Peyer's patch (tissue), 4 donors: ENCODE measurements at regions not wholly inside any gene's neighbourhood (a gene's known extent, or its start where the extent isn't known, plus 50 kb on each side); places are given as distances from the start of the nearest gene placed in this dataset.
"Not testable (repeated sequence)": the region's sequence is repeated elsewhere in the genome, so short reads cannot be mapped to it uniquely, and the experiment has no call there.

ENCODE experiments used
- DNase-seq, 3 donors: peaks; one replicate each; pipeline ENCODE4 v3.0.0-alpha.2; 2017 to 2019
- H3K27ac ChIP-seq, 4 donors: fragments of 200-600 bp; sonication (generic); one replicate each; pipeline ENCODE4 v1.5.1; 2016 to 2019
- H3K27me3 ChIP-seq, 2 donors: fragments of 200-600 bp; sonication (generic); one replicate each; pipeline ENCODE4 v1.5.1; 2019
- H3K36me3 ChIP-seq, 3 donors: fragments of 200-600 bp; sonication (generic); one replicate each; pipeline ENCODE4 v1.5.1; 2016 to 2019
- H3K4me1 ChIP-seq, 4 donors: fragments of 200-600 bp; sonication (generic); one replicate each; pipeline ENCODE4 v1.5.1; 2016 to 2019
- H3K4me3 ChIP-seq, 4 donors: fragments of 200-600 bp; sonication (generic); 1 replicate in 3 of 4; 2 replicates in 1 of 4; pipeline ENCODE4 v1.5.1; 2016 to 2019; ENCODE audit warnings: mild to moderate bottlenecking in 1 of 4
- H3K9me3 ChIP-seq, 4 donors: fragments of 200-600 bp; sonication (generic); one replicate each; pipeline ENCODE4 v1.5.1; 2016 to 2019; ENCODE audit warnings: mild to moderate bottlenecking in 1 of 4
- POLR2A ChIP-seq, 2 donors: fragments of 450-650 bp; IDR thresholded peaks; one replicate each; pipeline ENCODE4 v1.5.1; 2017; ENCODE audit warnings: antibody characterized with exemption in 2 of 2, mild to moderate bottlenecking in 2 of 2, moderate library complexity in 2 of 2
- TF ChIP-seq, protein P1 (sequence below), 6 experiments: fragments of 450-650 bp in 4 of 6; fragments of 200-600 bp in 2 of 6; sonication (generic) in 1 of 6; IDR thresholded peaks; one replicate each; pipeline ENCODE4 v1.5.1; 2017 to 2019; ENCODE audit warnings: antibody characterized with exemption in 6 of 6, mild to moderate bottlenecking in 3 of 6, moderate library complexity in 1 of 6

DNA sequence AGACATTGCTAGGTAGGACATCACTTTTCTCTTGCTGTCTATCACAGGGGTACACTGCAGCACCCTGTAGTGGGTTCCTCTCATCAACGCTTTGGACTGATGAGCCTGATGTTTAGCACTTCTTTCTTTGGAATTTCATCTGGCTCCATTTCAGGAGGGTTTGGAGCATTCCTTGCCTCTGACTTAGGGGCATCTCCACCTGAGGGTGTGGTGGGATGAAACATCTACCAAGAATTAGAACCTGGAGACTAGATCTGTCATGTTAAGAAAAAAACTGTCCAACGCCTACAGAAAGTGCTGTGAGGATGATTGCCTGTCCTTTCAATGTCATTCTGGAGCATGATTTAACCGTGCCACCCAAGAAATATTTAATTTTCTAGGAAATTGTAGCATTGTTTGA, 648.4 kb downstream of the ETS1 start:
- H3K36me3 ChIP-seq: no peaks in the 10 kb centered on the region
- no peak for TF ChIP-seq POLR2A (IDR thresholded peaks at IDR 0.05)
- TF ChIP-seq, protein P1, sequence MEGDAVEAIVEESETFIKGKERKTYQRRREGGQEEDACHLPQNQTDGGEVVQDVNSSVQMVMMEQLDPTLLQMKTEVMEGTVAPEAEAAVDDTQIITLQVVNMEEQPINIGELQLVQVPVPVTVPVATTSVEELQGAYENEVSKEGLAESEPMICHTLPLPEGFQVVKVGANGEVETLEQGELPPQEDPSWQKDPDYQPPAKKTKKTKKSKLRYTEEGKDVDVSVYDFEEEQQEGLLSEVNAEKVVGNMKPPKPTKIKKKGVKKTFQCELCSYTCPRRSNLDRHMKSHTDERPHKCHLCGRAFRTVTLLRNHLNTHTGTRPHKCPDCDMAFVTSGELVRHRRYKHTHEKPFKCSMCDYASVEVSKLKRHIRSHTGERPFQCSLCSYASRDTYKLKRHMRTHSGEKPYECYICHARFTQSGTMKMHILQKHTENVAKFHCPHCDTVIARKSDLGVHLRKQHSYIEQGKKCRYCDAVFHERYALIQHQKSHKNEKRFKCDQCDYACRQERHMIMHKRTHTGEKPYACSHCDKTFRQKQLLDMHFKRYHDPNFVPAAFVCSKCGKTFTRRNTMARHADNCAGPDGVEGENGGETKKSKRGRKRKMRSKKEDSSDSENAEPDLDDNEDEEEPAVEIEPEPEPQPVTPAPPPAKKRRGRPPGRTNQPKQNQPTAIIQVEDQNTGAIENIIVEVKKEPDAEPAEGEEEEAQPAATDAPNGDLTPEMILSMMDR (IDR thresholded peaks at IDR 0.05): no peak
- H3K4me3 ChIP-seq: no peak overlapping the region
- no peaks in the 10 kb centered on the region for H3K27me3 ChIP-seq
- DNase-seq: no peak
- H3K9me3 ChIP-seq: no peaks in the 10 kb centered on the region
- no peaks in the 10 kb centered on the region for H3K4me1 ChIP-seq
- no peak overlapping the region for H3K27ac ChIP-seq

DNA sequence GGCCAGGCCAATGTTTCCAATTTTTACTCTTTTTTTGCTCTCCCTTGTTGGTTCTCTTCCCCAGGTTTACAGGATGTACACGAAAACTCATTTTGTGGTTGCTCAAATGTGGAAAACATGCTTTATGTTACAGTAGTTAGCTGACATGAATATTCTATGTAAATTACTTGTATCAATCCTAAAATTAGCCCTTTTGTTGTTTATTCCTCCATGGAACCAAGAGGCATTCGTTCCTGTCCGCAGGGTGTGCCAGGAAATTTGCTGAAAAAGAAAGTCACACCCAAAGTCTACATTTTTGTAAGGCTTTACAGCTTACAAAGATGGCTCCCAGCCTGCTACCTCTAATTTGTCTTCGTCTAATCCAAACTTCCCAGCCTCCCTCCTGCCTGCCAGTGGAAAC, 652.3 kb downstream of the ETS1 start:
- no peak overlapping the region for H3K27ac ChIP-seq
- no peaks in the 10 kb centered on the region for H3K36me3 ChIP-seq
- H3K4me3 ChIP-seq: no peak overlapping the region
- TF ChIP-seq POLR2A (IDR thresholded peaks at IDR 0.05): no peak
- TF ChIP-seq, protein P1 (IDR thresholded peaks at IDR 0.05): no peak
- H3K9me3 ChIP-seq: no peaks in the 10 kb centered on the region
- H3K4me1 ChIP-seq: no peaks in the 10 kb centered on the region
- H3K27me3 ChIP-seq: no peaks in the 10 kb centered on the region
- no peak for DNase-seq

DNA sequence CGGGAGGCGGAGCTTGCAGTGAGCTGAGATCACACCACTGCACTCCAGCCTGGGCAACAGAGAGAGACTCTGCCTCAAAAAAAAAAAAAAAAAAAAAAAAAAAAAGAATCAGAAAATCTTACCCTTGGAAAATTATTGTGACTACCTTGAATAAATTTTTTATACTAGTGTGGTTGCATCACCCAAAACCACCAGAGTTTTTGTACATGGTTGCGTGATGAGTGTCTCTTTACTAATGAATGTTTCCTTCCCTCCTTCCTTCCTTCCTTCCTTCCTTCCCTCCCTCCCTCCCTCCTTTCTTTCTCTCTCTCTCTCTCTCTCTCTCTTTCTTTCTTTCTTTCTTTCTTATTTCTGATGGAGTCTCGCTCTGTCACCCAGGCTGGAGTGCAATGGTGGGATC, 653.4 kb downstream of the ETS1 start:
- H3K4me3 ChIP-seq, H3K36me3 ChIP-seq, H3K4me1 ChIP-seq, H3K27ac ChIP-seq, DNase-seq, H3K27me3 ChIP-seq, H3K9me3 ChIP-seq: not testable (repeated sequence)

DNA sequence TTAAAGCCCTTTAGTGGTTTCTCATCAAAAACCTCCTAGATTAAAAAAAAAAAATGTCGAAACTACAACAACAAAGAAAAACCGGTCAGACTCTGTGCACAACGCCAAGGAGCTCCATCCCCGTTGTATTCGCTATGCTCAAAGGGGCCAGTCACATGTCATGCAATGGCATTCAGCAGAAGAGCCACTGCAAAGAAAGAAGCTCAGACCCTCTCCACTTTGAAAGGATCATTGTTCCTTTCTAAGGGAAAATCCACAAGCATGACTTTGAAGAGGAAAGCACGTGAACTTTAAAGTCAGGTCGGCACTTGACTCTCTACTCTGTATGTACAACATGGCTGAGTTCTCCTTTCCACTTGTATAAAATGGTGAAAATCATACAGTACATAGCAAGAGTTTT, 655.6 kb downstream of the ETS1 start:
- DNase-seq: no peak
- Histone ChIP-seq H3K27me3 (no peaks in the 10 kb centered on the region), H3K4me3 (no peak overlapping the region), H3K36me3 (no peaks in the 10 kb centered on the region), H3K4me1 (no peaks in the 10 kb centered on the region), H3K27ac (no peak overlapping the region), H3K9me3 (no peaks in the 10 kb centered on the region)
- TF ChIP-seq, protein P1 (IDR thresholded peaks at IDR 0.05): no peak
- TF ChIP-seq POLR2A (IDR thresholded peaks at IDR 0.05): no peak

DNA sequence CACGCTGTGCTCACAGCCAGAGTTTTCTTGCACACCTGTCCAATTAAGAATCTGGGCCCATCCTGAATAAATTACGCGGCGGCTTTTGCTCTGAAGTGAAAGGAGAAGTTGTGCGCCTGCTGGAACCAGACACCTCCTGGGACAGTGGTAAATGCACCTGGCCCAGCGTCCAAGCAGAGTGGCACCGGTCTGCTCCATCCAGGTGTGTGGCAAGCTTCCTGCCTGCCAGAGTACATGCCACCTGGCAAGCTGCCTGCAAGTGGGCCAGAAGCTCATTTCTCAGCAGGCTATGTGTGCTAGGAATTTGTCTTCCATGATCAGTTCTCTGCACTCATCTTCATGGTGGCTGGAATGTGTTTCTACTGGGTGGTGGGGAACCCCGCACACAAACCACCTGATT, 660.6 kb downstream of the ETS1 start:
- H3K27me3 ChIP-seq: no peaks in the 10 kb centered on the region
- TF ChIP-seq POLR2A (IDR thresholded peaks at IDR 0.05): no peak
- TF ChIP-seq, protein P1 (IDR thresholded peaks at IDR 0.05): no peak
- no peak overlapping the region for H3K27ac ChIP-seq
- H3K4me1 ChIP-seq: no peaks in the 10 kb centered on the region
- H3K9me3 ChIP-seq: no peaks in the 10 kb centered on the region
- no peaks in the 10 kb centered on the region for H3K36me3 ChIP-seq
- H3K4me3 ChIP-seq: no peak overlapping the region
- no peak for DNase-seq

DNA sequence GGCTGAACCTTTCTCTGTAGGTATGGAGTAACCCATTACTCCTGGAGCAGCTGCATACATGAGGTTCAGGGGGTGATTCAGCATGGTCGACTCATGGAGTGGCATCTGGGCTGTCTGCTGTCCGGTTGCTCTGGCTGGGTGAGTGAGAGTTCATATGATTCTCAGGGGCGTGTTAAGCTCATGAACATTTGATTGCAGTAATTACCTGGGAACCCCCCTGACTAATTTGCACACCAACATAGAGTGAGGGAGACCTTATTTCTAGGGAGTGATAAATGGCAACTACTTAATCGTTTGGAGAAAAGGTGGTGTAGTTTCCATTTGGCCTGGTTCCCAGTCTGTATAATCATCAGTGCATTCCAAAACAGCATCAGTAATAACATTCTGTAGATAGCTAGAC, 661.9 kb downstream of the ETS1 start:
- Histone ChIP-seq H3K27me3 (no peaks in the 10 kb centered on the region), H3K4me3 (no peak overlapping the region), H3K9me3 (no peaks in the 10 kb centered on the region), H3K36me3 (no peaks in the 10 kb centered on the region), H3K4me1 (no peaks in the 10 kb centered on the region), H3K27ac (no peak overlapping the region)
- TF ChIP-seq, protein P1 (IDR thresholded peaks at IDR 0.05): no peak
- no peak for TF ChIP-seq POLR2A (IDR thresholded peaks at IDR 0.05)
- DNase-seq: no peak
